ENCODE measurements at regions not wholly inside any gene's neighbourhood (a gene's known extent, or its start where the extent isn't known, plus 50 kb on each side); places are given as distances from the start of the nearest gene placed in this dataset.

- TF ChIP-seq CTCF (IDR thresholded peaks at IDR 0.05) (no peak), POLR2A (IDR thresholded peaks at IDR 0.05) (no peak)
Measured at GRCh38 chr17:70314506-70314905, 145.2 kb downstream of the KCNJ2 start.

Data from Peyer's patch (tissue), 4 donors.